Esophagus squamous epithelium (tissue), 5 donors: ENCODE measurements at regions not wholly inside any gene's neighbourhood (a gene's known extent, or its start where the extent isn't known, plus 50 kb on each side); places are given as distances from the start of the nearest gene placed in this dataset.

Experiments used
- DNase-seq: peaks from one replicate; lab custom pipeline; 2025; lab: John Stamatoyannopoulos, UW
- H3K27ac ChIP-seq, 4 donors: fragments of 200-600 bp; sonication (generic); one replicate each; pipeline ENCODE4 v1.5.1; 2016 to 2019; ENCODE audit warnings: mild to moderate bottlenecking in 1 of 4
- H3K27me3 ChIP-seq, 4 donors: fragments of 200-600 bp; sonication (generic); 1 replicate in 3 of 4; 2 replicates in 1 of 4; pipeline versions ENCODE4 v1.5.1 to v1.6.0; 2017 to 2021; ENCODE audit warnings: antibody characterized with exemption in 1 of 4
- H3K36me3 ChIP-seq, 3 donors: fragments of 200-600 bp; sonication (generic); one replicate each; pipeline ENCODE4 v1.5.1; 2016 to 2019
- H3K4me1 ChIP-seq, 3 donors: fragments of 200-600 bp; sonication (generic); one replicate each; pipeline ENCODE4 v1.5.1; 2017 to 2019
- H3K4me3 ChIP-seq, 4 donors: fragments of 200-600 bp; sonication (generic); 1 replicate in 3 of 4; 2 replicates in 1 of 4; pipeline ENCODE4 v1.5.1; 2016 to 2019; ENCODE audit warnings: mild to moderate bottlenecking in 2 of 4, moderate library complexity in 1 of 4
- H3K9me3 ChIP-seq, 3 donors: fragments of 200-600 bp; sonication (generic); one replicate each; pipeline ENCODE4 v1.5.1; 2016 to 2019
- POLR2A ChIP-seq, 4 donors: fragments of 450-650 bp; IDR thresholded peaks; one replicate each; pipeline ENCODE4 v1.6.1; 2017; ENCODE audit warnings: antibody characterized with exemption in 4 of 4, mild to moderate bottlenecking in 4 of 4, moderate library complexity in 3 of 4
- WGBS, 2 donors: methylation state at CpG; one replicate each; pipeline ENCODE4 v1.1.5; 2018; 5-methylcytosine and 5-hydroxymethylcytosine counted together
- intact Hi-C: fragments of 100-400 bp; cut with DNase I; formaldehyde crosslinking; loops from one replicate; pipeline ENCODE4 v1.15.0; 2022
- TF ChIP-seq, protein P1 (sequence below), 6 experiments: fragments of 450-650 bp in 4 of 6; fragments of 200-600 bp in 2 of 6; sonication (generic) in 2 of 6; IDR thresholded peaks; one replicate each; pipeline ENCODE4 v1.5.1; 2016 to 2019; ENCODE audit warnings: antibody characterized with exemption in 6 of 6, mild to moderate bottlenecking in 4 of 6, moderate library complexity in 4 of 6
- donor health status: DM: yes; HTN: yes; CAD: no.

DNA sequence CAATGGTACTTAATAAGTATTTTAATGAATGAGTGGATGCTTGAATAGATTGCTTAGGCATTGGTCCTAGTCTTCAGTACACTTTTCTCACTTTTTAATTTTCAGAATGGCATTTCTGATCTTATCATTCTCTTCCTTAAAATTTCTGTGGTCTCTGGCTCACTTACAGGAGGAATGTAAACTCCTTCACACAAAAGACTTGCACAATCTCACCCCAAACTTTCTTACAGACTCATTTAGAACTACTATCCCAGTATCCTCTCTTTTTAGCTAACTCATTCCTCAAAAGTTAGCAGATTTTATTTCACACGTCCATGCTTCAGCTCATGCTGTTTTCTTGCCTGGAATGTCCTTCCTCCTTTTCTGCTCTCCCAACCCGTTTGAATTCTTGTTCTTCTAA lies 350.1 kb downstream of the GRXCR1 start:
- Histone ChIP-seq H3K27me3 (no peaks in the 10 kb centered on the region), H3K4me3 (no peak overlapping the region), H3K9me3 (no peaks in the 10 kb centered on the region), H3K27ac (no peak overlapping the region), H3K36me3 (no peaks in the 10 kb centered on the region), H3K4me1 (no peaks in the 10 kb centered on the region)
- DNase-seq, result no peak
- TF ChIP-seq, protein P1, sequence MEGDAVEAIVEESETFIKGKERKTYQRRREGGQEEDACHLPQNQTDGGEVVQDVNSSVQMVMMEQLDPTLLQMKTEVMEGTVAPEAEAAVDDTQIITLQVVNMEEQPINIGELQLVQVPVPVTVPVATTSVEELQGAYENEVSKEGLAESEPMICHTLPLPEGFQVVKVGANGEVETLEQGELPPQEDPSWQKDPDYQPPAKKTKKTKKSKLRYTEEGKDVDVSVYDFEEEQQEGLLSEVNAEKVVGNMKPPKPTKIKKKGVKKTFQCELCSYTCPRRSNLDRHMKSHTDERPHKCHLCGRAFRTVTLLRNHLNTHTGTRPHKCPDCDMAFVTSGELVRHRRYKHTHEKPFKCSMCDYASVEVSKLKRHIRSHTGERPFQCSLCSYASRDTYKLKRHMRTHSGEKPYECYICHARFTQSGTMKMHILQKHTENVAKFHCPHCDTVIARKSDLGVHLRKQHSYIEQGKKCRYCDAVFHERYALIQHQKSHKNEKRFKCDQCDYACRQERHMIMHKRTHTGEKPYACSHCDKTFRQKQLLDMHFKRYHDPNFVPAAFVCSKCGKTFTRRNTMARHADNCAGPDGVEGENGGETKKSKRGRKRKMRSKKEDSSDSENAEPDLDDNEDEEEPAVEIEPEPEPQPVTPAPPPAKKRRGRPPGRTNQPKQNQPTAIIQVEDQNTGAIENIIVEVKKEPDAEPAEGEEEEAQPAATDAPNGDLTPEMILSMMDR (IDR thresholded peaks at IDR 0.05), result no peak
- TF ChIP-seq POLR2A (IDR thresholded peaks at IDR 0.05), result no peak
- intact Hi-C loops, result no loop called here
- WGBS, 2 donors, result 40 to 46% methylated on average over 2 of the region's 2 CpGs

DNA sequence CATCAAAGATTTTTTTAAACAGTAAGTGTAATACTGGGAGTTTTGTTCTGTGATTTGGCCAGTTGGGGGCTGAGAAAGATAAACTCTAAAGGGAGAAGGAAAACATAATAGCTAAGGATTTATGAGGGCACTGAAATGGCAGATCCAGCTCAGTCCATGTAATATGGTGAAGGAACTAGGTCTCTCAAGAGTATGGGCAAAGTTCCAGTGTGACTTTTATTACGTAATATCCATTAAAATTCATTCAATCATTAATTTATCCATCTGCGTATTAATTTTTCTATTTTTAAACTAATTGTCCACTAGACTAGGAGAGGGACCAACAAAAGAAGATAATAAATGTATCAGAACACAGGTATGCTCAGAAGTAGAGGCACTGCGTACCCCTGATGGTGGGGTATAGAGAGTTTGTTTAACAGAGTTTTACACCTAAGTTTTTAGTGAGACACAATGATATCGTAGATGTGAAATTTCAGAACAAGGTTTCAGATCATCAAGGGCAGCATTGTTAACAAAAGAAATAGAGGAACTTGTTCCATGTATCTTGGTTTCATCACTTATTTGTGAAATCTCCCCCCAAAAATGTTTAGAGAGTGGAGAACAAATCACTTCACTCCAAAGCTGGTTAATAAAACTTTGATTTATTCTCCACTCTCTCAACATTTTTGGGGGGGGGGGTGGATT lies 351.1 kb downstream of the GRXCR1 start:
- Histone ChIP-seq H3K4me1 (no peaks in the 10 kb centered on the region), H3K36me3 (no peaks in the 10 kb centered on the region), H3K27me3 (no peaks in the 10 kb centered on the region), H3K9me3 (no peaks in the 10 kb centered on the region), H3K4me3 (no peak overlapping the region), H3K27ac (no peak overlapping the region)
- TF ChIP-seq, protein P1 (IDR thresholded peaks at IDR 0.05), result no peak
- no peak for TF ChIP-seq POLR2A (IDR thresholded peaks at IDR 0.05)
- intact Hi-C loops, result no loop called here
- 71 to 76% methylated on average over 4 of the region's 4 CpGs for WGBS, 2 donors
- DNase-seq, result no peak

DNA sequence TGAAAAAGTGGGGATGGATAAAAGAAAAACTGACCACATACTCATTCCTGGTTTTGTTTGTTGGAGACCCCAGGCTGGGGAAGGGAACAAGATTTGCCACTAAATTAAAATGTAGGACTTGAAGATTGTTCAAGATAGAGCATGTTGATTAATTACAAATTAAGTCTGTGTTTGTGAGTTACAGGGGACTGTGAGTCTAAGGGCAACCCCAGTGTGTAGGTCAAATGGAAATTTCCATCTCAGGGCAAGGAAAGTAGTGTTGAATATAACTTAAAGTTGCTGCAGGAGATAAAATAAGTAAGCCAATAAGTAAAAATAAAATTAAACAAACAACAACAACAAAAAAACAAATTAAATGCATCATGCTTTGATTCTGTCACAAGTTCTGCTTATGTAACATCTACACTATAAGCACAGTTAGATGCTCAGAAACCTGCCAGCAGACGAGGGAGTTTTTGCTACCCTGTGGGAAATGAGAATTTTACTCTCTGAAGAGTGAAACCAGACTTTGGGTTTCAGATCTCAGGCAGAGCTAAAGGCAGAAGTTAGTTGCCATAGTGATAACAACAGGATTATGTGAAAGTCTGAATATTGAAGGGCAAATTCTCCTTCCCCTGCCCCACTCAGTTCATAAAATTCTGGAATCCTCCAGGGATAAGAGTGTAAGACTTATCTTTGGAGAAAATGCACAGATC lies 352.3 kb downstream of the GRXCR1 start:
- no peak overlapping the region for H3K27ac ChIP-seq
- no peak overlapping the region for H3K4me3 ChIP-seq
- H3K36me3 ChIP-seq, result no peaks in the 10 kb centered on the region
- intact Hi-C loops, result no loop called here
- no peaks in the 10 kb centered on the region for H3K9me3 ChIP-seq
- WGBS, 2 donors, result 7 to 21% methylated on average over 1 of the region's 1 CpG
- H3K4me1 ChIP-seq, result no peaks in the 10 kb centered on the region
- no peak for TF ChIP-seq POLR2A (IDR thresholded peaks at IDR 0.05)
- TF ChIP-seq, protein P1 (IDR thresholded peaks at IDR 0.05), result no peak
- no peak for DNase-seq
- H3K27me3 ChIP-seq, result no peaks in the 10 kb centered on the region

DNA sequence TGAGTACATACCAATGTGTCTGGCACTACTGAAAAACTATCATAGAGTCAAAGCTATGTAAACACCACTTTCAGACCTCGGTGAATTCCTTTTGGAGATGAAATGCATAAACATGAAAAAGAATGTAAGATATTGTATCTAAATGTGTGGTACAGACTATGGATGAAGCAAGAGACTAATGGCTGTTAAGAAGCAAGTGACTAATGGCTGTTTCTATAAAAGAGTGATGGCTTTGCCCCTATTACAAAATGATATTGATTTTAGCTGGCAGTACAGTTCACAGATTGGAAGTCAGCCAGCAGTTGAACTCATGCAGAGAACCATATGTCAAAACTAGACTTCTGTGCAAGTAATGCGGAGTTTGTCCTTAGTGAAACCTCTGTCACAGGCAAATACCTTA lies 359.3 kb downstream of the GRXCR1 start:
- DNase-seq, result no peak
- TF ChIP-seq, protein P1 (IDR thresholded peaks at IDR 0.05), result no peak
- no peak for TF ChIP-seq POLR2A (IDR thresholded peaks at IDR 0.05)
- Histone ChIP-seq H3K27me3 (no peaks in the 10 kb centered on the region), H3K9me3 (no peaks in the 10 kb centered on the region), H3K4me3 (no peak overlapping the region), H3K4me1 (no peaks in the 10 kb centered on the region), H3K36me3 (no peaks in the 10 kb centered on the region), H3K27ac (no peak overlapping the region)
- intact Hi-C loops, result no loop called here
- 46 to 51% methylated on average over 2 of the region's 2 CpGs for WGBS, 2 donors

DNA sequence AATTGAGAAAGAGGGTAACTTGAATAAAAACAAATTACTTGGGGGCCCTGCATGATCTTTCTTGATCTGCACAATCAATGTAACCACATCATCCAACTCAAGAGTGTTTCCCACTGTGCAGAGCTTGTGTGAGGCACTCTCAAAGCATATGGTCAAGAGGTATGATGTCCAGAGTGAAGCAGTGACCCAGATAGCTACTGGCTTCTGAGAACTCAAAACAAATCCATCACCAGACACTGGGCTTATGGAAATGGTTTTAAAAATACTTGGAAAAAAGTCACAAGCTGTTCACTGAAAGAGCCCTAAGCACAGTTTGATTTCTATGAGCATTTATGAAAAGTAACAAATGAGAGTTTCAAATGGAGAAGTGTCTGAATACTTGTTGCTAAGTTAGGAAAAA lies 361.0 kb downstream of the GRXCR1 start:
- no peak for DNase-seq
- H3K9me3 ChIP-seq, result no peaks in the 10 kb centered on the region
- TF ChIP-seq, protein P1 (IDR thresholded peaks at IDR 0.05), result no peak
- TF ChIP-seq POLR2A (IDR thresholded peaks at IDR 0.05), result no peak
- no peak overlapping the region for H3K4me3 ChIP-seq
- no peaks in the 10 kb centered on the region for H3K27me3 ChIP-seq
- H3K27ac ChIP-seq, result no peak overlapping the region
- H3K4me1 ChIP-seq, result no peaks in the 10 kb centered on the region
- H3K36me3 ChIP-seq, result no peaks in the 10 kb centered on the region
- intact Hi-C loops, result no loop called here
